Kidney capillary endothelial cell (primary cell): ENCODE measurements at regions not wholly inside any gene's neighbourhood (a gene's known extent, or its start where the extent isn't known, plus 50 kb on each side); places are given as distances from the start of the nearest gene placed in this dataset.
"Not testable (repeated sequence)": the region's sequence is repeated elsewhere in the genome, so short reads cannot be mapped to it uniquely, and the experiment has no call there.

Source experiments
- DNase-seq: peaks from one replicate; pipeline ENCODE4 v3.0.0-alpha.2; 2018; ENCODE audit warnings: low spot score

- DNase-seq, result not testable (repeated sequence)
These were observed 84.4 kb upstream of the ANTXRL start for GRCh38 chr10:46202405-46202804.

DNA sequence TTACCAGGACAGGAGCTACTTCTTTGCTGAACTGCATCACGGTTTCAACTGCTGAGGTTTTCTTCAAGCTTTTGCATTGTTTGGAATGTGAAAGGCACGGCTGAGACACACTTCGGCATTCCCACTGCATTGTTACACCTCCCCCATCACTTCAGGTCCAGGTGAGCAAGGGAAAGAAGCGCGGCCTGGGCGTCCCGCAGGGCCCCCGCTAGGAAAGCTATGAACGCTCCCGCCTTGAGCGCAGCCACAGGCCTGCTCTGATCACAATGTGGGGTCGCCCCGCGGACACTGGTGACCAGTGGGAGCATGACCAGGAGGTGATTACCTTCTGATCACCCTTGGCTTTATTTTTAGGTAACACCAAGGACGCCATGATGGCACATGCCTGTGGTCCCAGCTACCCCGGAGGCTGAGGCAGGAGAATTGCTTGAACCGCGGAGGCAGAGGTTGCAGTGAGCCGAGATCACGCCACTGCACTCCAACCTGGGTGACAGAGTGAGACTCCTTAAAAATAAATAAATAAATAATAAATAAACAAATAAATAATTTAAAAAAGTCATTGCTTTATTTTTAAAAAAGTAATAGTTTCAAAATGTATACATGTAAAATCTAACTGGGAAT is 82.2 kb upstream of the ANTXRL start:
- not testable (repeated sequence) for DNase-seq

- not testable (repeated sequence) for DNase-seq
These were observed 76.4 kb upstream of the ANTXRL start for GRCh38 chr10:46210427-46210826.

- no peak for DNase-seq
These were observed 71.4 kb upstream of the ANTXRL start for GRCh38 chr10:46215426-46215825.

GRCh38 chr10:46216003-46216634 is 70.7 kb upstream of the ANTXRL start:
- DNase-seq, result no peak

DNA sequence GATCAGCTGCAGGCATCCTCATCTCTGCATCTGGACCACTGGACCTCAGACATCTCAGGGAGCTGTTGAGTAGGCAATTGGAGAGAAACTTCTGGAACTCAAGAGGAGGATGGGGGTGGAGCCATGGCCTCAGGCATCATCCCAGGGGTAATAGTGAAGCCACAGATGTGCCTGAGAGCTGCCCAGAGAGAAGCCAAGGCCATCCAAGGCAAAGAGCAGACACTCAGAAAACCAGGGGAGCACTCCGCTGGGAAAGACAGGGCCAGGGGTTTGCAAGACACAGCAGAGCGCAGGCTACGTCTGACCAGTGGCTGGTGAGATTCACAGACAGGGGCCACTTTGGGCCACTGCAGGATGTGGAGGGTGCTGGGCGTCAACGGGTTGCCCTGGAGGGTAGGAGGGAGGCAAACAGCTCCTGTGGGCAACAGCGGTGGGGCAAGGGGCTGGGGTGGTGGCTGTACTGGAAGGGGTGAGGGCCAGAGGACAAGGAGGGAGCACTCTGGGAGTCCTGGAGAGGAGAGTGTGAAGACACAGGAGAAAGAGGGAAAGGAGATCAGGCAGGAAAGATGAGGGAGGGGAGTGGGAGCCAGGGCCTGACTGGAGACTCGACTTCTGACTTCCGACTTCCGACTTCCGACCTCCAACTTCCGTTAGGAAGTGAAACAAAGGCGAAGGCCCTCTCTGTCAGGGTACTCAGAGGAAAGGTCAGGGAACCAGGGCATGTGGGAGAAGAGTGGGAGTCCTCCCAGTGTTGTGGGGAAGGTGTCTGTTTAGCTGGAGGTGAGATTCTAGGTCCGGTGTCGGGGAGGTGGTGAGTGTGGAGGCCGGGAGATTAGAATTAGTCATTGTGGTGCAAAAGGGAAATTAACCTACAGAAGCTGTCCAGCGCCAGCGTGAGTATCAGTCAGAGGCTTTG is 69.7 kb upstream of the ANTXRL start:
- peak; percentile 21 for DNase-seq

DNA sequence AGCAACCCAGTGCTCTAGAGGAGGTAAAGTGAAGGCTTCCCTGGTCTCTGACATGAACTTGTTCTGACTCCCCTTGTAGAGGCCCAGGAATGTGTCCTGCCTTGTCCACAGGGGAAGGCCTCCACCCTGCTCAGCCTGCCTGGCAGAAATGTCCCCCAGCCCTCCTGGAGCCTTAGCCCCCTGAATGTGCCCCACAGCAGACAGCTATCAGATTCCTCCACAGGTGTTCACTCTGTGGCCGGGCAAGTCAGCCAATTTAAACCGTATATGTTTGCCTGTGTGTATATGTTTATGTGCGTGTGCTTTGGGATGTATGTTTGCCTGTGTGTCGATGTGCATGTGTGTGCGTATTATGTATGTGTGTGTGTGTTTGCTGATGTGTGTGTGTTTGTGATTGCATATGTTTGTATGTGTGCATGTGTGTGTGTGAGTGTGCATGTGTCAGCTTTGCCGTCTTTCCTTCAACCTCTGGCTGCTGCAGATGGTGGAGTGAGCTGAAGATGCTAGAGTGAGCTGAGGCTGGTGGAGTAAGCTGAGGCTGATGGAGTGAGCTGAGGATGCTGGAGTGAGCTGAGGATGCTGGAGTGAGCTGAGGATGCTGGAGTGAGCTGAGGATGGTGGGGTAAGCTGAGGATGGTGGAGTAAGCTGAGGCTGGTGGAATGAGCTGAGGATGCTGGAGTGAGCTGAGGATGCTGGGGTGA is 68.9 kb upstream of the ANTXRL start:
- DNase-seq, result no peak

GRCh38 chr10:46218921-46219320 is 67.9 kb upstream of the ANTXRL start:
- no peak for DNase-seq

- not testable (repeated sequence) for DNase-seq
These were observed 67.3 kb upstream of the ANTXRL start for GRCh38 chr10:46219431-46219990.

- DNase-seq, result no peak
These were observed 66.6 kb upstream of the ANTXRL start for GRCh38 chr10:46220187-46220586.

DNA sequence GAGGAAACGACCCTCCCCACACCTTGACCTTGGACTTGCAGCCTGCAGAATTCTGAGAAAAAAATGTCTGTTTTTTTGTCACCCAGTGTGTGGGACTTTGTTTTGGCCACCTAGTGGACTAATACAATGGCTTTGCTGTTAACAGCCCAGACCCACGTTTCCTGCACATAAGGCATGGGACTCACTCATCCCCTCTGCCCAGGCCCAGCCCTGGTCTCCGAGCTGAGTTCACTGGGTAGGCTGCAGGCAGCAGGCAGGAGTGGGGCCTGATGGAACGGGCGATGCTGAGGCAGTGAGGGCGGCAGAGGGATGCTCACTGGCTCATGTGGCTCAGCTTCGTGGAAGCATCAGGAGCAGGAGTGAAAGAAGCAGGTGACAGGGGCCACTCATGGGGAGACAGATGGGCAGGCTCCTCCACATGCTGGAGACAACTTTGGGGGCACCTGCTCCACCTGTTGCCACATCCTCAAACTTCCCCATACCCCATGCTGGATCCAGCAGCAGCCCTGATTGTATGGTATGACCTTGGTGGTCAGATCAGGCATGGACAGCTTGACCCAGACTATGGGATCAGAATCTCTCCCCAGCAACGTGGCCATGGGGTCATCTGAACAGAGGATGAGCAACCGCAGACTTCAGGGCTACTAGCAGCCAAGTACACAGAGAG is 65.8 kb upstream of the ANTXRL start:
- DNase-seq, result peak; percentile 7

- no peak for DNase-seq
These were observed 64.3 kb upstream of the ANTXRL start for GRCh38 chr10:46222364-46222935.

DNA sequence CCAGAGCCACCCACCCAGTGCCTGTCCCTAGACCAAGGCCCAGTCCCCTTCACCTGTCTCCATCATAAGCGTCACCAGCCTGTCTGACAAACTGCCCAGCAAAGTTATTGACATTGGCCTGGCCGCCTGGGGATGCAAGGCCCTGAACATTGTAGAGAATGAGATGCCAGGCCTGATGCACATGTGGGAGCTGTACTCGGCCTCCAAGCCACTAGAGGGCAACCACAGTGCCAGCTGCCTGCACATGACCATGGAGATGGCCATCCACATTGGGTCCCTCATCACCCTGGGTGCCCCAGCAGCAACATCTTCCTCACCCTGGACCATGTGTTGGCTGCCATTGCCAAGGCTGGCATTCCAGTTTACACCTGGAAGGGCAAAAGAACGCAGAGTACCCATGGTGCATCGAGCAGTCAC is 63.7 kb upstream of the ANTXRL start:
- DNase-seq, result no peak

GRCh38 chr10:46223626-46224413 is 63.0 kb upstream of the ANTXRL start:
- no peak for DNase-seq

DNA sequence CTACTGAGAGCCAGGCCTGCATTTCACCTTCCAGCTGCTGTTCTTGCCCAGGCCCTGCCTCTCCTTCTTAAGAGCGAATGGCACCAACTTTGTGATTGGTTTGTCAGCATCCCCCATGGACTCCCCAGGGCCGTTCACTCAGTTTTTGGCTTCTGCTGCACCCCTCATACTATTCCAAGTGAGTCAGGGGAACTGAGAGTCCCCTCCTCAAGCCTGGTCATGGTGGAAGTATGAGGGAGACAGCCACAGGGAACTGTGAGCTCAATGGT is 62.4 kb upstream of the ANTXRL start:
- DNase-seq, result no peak

DNA sequence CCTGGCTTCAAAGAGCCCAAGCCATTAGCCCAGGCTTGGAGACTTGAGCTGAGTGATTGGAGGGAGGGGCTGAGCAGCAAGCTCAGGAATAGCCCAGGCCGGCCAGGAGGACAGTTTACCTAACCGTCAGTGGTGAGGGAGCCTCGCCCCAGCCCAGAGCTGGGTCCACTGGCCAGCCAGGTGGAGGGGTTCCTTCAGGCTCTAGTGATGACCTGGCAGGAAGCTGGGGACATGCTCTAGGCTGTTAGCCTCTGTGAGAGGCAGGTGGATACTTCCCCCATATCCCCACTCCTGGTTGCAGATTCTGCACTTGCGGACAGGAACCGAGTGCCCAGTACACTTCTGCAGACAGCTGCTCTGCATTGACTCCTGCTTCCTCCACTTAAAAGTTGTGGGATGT is 61.2 kb upstream of the ANTXRL start:
- DNase-seq, result no peak

DNA sequence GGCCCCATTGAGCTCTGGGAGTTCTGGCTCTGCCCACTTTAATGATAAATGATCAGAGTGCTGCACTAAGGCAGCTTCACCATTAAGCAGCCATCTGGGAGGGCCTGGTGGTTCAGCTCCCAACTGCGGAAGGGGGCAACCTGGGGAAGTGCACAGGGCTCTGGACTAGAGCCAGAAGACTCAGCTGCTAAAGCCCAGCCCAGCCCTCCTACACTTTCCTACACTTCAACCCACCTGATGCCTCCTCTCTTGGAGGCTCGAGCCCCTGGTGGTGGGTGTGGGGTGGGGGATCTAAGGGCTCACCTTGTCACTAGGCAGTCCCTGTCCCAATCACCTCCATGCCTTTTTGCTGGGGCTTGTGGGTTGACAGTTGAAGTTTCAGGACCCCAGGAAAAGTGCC is 60.6 kb upstream of the ANTXRL start:
- no peak for DNase-seq

DNA sequence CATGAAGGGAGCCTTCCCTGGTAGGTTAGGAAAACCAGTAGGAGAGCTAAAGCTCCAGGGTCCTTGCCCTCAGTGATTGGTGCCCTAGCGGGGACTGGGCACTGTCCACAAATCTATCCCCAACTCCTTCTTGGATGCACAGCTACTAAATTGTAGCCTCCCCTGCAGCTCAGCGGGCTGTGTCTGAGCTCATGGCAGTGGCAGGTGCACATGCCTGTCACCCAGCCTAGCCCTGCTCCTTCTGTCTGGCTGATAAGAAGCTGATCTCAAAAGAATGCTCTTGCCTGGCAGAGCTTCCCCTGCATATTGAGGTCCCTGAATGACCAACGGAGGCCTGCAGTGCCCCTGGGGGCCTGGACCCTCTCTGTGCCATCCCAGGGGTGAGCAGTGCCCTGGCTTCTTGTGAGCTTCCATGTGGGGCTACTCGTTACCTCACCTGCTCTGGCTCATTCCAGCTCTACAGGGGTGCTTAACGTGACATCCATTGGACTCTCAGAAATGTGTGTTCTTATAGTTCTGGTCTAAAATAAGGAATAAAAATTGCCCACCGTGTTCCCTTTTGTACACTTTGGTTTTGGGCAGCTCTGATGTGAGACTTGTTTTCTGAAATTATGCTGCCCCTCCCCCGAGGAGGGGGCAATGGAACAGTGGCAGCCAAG is 59.8 kb upstream of the ANTXRL start:
- DNase-seq, result no peak

- no peak for DNase-seq
These were observed 59.2 kb upstream of the ANTXRL start for GRCh38 chr10:46227571-46227935.

GRCh38 chr10:46227936-46228562 is 58.7 kb upstream of the ANTXRL start:
- DNase-seq, result no peak
